Muscle of back (tissue), 3 donors: ENCODE measurements at regions not wholly inside any gene's neighbourhood (a gene's known extent, or its start where the extent isn't known, plus 50 kb on each side); places are given as distances from the start of the nearest gene placed in this dataset.

Experiments used
- DNase-seq, 3 donors: peaks; one replicate each; pipeline versions ENCODE4 v3.0.0 to v3.0.0-alpha.2; 2013

DNA sequence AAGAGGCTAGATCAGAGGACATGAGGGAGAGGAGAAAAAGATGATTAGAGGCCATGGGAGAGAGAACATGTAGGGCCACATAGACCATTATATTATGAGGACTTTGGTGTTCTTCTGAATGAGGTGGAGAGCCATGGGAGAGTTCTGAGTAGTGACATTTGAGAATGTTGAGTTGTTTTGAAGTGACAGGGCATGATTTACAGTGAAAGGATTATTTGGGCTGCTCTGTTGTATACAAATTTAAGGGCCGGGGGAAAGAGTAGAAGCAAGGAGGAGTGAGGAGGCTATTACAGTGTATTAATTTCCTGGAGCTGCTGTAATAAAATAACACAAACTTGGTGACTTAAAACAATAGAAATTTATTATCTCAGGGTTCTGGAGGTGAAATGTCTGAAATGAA is 102.5 kb upstream of the RGS4 start:
- DNase-seq, result no peak

DNA sequence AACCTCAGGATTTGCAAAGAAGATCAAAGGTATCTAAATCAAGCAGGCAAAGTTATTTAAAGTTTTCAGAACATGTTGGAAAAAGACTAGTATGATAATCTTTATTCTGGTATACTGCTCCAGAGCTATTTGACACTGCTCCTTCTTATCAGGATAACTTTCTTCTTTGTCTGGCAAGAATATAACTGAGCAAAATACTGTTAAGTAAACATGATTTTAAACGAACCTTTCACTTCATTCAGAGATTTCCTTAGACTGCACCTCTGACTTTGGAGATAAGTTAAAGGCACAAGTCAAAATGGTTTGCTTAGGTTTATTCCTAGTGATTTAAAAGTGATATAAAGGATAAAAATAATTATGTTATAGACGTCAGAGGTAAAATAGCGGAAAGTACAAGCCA is 103.9 kb upstream of the CCDC190 start:
- no peak for DNase-seq

DNA sequence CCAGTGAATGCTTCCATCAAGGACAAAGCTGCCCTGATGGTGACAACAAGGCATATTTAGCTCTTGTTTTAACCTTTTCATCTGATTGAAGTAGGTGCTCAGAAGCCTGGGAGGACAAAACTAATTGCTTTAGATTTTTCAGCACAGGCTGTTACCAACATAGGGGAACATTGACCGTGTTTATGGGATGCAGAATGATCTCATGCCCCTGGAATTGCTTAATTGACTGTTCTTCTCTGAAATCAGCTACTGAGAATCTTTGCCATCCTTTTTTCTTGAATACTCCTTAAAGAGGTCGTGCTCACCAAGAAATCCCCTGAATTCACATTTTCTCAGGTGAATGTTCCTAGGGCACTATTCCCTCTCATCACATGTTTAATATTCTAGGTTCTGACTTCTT is 95.9 kb upstream of the CCDC190 start:
- DNase-seq, result no peak

DNA sequence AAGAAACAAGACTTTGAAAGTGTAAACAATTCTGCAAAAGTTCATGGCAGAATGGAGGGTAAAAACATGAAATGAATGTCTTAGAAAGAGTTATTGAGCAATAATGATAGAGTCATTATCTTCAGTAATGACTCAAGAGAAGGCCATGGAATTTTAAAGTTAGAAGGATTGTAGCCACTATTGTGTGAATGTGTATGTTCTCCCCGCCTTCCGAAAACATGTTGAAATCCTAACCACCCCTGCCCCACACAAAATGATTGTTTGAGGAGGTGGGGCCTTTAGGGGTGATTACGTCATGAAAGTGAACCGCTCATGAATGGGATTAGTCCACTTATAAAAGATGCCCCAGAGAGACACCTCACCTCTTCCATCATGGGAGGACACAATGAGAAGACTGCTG is 93.8 kb upstream of the CCDC190 start:
- no peak for DNase-seq

DNA sequence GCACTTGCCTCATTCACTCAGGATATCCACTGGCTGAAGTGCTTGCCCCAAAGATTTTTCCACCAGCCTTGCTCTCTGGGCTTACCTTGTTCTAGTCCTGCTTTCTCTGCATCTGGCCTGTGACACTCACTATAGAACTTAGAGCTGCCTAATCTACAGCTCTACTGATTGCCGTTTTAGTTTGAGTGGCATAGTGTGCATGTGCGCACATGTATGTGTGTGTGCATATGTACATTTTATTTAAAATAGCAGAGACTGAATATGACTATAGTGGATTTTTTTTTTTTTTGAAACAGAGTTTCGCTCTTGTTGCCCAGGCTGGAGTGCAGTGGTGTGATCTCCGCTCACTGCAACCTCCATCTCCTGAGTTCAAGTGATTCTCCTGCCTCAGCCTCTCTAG is 92.0 kb upstream of the CCDC190 start:
- no peak for DNase-seq

DNA sequence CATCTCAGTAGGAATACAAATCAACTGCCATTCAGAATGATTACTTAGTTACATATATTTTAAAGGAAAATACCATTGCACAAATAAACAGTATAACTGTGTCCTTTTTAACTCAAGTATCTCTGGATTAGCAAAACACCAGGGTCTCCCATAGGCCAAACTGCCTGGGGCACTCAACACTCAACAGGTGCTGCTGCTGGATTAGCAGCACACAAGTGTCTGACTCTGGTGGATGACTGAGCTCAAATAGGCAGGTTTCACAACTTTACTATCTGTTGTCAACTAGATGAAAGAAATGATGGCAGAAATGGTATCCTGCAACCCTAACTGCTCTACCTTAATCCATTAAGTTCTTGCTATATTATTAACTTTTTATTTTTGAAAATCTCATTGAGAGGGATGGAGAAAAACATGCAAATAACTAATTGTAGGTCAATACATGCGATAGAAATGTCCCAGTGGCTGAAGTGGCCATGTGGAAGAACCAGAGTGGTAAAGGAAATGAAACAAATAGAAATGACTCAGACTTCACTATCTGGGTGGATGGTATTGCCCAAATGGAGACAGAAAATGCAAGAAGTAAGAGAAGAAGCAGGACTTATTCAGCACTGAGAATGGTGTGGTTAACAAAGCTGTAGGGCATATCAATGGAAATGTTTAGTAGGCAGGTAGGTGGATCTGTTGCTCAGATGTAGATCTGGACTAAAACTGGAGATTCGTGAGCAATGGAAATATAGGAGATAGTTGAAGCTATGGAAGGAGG is 90.8 kb upstream of the CCDC190 start:
- no peak for DNase-seq

DNA sequence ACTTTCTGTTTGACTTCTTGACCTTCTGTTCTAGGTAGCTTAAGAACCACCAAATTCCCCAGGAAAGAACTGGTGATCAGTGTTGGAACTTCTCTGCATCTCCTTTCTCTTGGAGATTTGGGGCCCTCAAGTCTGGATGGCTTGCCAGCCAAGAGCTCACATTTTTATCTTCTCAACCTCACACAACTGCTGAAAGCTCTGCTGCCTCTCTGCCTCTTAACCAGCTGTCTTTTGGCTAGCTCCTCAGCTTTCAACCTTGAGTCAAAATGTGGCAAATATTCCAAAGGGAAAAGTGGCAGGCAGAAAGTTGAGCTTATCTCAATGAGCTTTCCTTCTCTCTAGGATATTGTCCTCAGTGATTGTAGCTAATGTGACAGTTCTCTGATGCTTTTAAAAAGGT is 89.2 kb upstream of the CCDC190 start:
- DNase-seq, result no peak

DNA sequence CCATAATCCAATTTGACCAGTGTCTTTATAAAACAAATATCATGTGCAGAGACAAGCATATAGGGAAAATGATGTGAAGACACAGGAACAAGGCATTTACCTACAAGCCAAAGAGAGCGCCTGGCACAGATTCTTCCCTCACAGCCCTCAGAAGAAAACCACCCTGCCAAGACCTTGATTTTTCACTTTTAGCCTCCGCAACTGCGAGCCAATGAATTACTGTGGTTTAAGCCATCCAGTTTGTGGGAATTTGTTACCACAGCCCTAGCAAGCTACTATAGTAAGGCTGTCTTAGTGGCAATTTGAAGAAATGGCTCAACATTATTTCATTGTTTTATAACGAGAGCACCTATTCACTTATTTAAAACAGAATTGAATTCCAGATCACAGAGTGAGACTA is 85.7 kb upstream of the CCDC190 start:
- DNase-seq, result no peak

DNA sequence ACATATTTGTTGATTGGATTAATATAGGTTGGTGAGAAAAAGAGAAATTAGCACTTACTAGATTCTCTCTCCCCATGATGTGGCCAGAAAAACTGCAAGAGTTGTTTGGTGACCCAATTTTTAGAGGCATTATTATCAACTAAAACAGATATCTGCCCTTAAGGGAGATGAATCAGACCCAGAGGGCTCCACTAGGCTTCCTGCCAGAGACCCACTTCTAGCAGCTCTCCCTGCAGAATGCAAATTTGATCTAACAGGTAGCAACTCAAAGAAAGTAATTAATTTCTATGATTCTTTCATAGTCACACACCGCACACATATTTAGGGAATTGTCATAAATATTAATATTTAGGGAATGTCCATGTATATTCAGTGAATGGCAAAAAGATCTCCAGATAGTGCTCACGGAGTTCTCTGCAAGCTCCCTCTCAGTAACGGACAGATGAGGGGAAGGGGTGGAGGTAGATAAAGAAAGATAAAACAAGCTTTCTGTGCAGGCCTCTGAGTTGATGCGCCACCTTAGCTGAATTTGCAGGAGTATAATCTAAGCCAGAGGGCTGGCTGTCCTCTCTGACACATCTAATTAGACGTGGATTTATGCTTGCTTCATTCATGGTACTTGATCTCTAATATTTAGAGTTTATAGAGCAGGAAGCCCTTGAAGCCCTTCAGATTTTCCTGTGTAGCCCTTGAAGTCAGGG is 84.1 kb upstream of the CCDC190 start:
- no peak for DNase-seq

DNA sequence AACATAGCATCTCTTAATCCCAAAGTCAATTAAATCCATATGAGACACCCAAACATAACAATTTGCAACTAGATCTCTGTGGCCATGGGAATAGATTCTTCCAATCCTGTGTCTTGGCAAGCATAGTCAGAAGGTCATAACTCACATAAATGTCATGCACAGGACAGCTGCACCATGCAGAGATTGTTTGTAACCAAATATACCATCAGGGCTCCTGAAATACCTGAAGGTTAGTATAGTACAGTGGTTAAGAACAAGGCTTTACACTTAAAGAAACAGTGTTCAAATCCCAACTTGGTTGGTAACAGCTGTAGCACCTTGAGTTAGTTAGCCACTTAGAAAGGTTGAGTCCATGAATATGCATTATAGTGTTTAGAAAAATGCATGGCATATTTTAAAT is 82.6 kb upstream of the CCDC190 start:
- DNase-seq, result peak; percentile 34 to 67 (median 38)

DNA sequence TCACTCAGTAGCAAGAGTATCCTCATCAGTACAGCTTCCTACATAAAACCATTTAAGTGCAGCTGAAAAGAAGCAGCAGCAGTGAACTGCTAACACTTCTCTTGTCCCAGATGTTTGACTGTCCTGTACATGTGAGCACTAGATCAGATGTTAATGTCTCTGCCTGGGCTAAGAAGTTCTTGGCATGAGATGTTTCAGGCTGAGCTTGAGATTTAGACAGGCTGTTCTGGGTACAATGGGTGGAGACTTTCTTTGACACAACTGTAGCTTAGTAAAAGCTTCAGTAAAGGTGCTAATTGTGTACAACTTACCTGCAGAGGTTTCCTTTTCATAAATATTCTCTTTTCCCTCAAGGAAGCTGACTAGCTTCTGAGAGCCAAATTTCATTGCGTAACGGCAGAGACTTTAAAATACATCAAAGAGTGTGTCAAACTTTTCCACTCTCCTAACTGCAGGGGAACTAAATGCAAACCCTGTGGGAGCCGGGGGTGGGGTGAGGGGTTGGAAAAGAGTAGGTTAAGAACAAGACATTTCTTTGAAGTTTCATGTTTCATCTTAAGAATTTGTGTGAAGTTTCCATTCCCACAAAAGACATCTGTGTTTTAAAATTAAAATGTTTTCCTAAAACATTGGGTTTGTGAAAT is 82.1 kb upstream of the CCDC190 start:
- peak; percentile 14 to 58 (median 19) for DNase-seq

DNA sequence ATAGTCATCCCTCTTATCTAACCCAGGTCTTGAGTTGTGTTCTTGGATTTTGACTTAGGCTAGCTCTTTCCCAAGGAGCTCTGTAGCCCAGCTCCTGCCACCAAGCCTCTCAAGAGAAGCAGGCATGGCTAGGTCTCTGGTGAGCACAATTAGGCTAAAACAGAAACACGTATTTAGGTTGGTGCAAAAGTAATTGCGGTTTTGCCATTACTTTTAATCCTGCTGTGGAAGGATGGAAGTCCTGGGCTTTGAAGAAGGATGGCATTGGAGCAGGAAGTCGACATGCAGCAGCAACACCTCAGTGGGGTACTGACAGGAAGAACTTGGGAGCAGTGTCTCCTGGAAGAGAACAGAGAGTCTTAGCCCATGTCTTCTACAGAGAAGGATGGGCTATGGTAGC is 80.0 kb upstream of the CCDC190 start:
- DNase-seq, result no peak

DNA sequence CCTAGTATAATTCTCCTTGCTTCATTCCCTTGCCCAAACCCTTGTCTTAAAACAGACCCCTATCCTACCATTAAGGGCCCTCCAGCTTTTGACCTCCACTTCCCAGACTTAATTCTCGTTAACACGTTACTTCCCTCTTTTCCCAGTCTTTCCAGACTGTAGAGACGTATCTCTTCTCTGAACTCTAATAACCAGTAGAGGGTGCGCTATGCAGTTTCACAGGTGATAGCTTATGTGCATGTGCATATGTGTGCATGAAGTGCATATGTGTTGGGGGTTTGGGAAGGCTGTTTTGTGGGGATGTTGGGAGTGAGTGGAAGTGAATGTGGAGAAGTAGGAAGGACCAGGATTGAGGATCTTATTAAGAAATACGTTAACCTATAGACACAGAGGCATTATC is 78.1 kb upstream of the CCDC190 start:
- DNase-seq, result no peak

DNA sequence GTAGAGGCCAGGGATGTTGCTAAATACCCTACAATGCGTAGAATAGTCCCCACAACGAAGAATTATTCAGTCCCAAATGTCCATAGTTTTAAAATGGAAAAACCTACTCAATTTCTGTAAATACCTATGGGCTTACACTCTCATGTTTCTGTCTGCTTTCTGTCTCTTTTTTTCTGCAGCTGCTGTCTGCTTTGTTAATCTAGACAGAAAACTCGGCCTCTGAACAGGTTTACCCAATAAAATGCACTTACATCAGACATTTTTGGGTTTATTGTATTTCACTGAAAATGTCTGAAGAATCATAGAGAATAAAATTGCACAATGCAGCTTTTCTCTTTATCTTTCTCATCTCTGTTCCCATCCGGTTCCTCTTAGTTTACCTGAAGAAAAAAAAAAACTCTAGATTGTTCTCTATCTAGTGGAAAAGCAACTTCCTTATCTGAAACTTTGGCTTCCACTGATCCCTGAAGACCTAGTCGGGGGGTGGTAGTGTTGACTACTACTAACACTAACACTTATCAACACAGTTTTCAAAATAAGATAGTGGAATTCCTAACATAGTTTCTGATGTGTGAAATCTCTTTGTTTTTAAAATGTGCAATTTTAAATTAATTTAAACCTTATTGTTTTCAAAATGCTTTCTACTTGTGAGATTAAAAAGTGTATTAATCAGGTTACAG is 76.9 kb upstream of the CCDC190 start:
- no peak for DNase-seq

DNA sequence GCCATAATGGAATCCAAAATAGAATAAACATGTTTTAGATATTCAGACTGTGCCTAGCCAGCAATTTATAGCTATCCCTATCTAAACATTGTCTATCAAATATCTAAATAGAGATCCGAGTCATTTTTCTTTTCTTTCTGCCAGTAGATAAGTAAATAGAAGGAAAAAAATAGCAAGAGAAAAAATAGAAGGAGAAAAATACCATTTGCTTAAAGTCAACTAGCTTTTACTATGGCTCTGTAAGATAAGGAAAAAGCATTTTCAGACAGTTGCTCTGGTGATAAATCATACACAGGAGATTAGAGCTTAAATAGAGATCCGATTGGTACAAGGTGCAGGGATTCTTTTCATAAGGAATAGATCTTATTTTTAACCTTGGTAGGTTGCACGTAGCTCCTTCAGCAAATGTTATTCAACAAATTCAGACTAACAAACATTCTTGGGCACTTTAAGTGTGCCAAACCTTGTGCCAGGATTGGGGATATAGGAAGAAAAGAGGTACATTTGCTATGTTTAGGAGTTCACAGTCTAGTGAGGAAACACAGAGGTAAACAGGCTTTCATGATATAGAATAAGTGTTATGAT is 70.1 kb upstream of the CCDC190 start:
- no peak for DNase-seq

DNA sequence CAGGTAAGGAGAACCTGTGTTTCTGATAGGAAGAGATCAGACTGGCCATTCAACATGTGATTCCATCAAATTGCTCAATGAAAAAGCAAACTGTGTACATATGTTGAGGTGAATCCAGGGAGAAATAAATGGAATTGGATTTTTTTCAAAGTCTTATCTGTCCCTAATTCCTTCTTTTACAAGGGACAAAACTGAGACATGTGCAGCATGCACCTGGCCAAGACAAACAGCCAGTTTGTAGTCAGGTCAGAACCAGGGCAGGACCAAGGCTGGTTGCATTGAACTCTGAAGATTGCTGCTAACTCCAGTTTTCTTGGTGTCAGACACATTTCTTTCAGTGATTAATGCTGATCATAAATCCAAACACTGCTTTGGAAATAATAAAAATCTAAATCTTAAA is 69.6 kb upstream of the CCDC190 start:
- DNase-seq, result no peak

DNA sequence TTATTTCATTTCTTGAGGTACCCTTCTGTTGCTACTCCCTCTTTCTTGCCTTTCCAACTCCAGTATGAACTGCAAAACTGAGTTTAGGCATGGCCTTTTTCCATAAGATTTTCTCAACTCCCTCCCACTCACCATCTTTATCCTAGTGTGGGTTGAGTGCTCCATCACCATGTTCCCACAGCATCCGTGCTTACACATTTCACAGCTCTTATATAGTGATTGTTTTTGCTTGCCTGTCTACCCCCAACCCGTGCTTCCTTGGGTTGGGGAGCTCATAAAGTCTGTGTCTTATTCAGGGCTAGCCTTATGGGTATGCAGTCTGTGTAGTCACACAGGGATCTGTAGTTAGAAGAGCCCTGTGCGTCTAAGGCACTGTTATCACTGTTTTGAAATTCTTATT is 68.2 kb upstream of the CCDC190 start:
- no peak for DNase-seq

DNA sequence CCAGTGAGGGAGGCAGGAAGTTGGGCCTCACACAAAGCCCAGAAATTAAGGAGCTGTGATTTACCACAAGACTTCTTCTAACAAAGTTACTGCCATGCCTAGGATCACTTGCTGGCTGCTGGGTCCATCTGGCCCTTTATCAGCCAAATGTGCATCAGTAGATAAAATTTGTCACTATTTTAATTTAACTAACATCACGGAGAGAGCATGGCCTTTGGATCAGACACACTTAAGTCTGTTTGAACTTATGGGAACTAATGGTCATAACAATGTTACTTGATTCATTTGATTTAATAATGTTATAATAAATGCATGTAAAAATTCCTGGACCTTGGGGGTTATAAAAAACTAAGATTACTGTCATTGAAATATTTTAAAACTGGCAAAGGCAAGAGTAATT is 67.2 kb upstream of the CCDC190 start:
- no peak for DNase-seq

DNA sequence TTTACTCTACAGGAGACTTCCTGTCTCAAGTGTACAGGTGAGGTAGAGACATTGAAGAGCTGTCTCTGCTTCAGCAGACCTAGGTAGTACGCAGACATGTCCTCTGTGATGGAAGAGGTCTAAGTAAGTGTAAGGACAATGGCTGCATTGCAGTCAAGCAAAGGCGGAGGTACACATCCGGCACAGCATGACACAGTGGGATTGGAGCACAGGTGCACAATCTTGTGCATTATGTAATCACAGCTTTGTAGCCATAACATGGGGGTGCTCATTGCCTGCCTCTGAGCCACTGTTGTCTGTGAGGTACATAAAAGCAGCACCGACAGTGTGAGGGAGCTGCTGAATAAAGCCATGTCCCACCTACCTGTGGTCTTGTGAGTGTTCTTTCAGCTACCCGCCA is 66.4 kb upstream of the CCDC190 start:
- DNase-seq, result no peak

DNA sequence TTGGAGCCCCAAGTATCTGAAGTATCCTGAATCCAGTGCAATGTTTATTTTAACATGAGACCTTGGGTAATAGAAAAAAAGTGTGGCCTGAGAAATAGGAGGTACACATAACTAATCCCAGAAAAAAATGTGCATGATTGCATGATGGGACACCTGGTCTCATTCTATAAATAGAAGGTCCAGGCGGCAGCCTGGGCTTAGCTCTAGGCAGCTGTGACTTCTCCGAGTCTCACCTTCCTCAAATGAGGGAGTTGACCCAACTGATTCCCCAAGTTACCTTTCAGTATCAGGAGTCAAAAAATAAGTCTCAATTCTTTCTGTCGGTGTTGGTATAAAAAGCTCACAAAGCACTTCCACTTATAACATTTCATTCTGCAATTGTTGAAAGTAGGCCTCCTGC is 65.9 kb upstream of the CCDC190 start:
- no peak for DNase-seq

DNA sequence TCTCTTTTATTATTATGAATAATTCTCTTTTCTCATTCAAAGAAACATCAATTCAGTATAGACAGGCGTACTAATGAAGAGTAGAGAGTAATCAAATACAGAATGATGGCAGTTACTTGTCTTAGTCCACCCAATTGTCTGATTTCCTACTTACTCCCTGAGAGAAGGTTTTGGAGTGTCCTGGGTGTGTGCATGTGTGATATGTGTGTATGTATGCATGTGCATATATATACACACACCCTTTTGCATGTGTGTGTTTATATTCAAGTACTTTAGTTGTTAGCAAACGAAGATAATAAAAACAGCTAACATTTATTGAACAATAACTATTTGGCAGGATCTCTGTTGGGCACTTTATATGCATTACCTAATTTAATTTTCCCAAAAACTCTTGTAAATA is 63.2 kb upstream of the CCDC190 start:
- no peak for DNase-seq

DNA sequence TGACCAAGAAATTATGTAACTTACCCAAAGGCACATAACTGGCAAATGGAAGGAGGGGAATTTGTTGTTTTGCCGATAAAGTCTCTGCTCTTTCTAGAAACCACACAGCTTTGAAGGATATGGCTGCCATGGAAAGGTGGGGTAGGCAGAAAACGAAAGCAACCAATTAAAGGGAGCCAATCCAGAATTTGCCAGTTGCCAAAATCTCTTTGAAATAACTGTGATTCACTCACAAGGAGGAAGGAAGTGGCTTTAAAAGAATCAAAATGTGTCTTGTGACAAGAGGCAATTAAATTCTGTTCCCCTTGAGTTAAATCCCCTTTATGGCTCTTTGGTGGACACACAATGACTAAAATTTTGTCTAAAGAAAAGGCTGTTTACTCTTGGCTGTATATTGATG is 61.2 kb upstream of the CCDC190 start:
- no peak for DNase-seq
